AG09319 (cell line): ENCODE measurements at regions not wholly inside any gene's neighbourhood (a gene's known extent, or its start where the extent isn't known, plus 50 kb on each side); places are given as distances from the start of the nearest gene placed in this dataset.

Experiments used
- DNase-seq: peaks from one replicate; pipeline ENCODE4 v3.0.0-alpha.2; 2010; ENCODE audit warnings: low read depth; ENCODE audit errors: extremely low read depth
- CTCF ChIP-seq: IDR thresholded peaks from 2 replicates; pipeline ENCODE4 v1.5.1; 2011; ENCODE audit warnings: low read depth, mild to moderate bottlenecking, inconsistent platforms, low read length, moderate library complexity

- no peak for TF ChIP-seq CTCF
- peak; percentile 10 for DNase-seq
Measured at GRCh38 chr17:65359016-65359415, 202.4 kb downstream of the AXIN2 start.

- DNase-seq, result no peak
- no peak for TF ChIP-seq CTCF
Measured at GRCh38 chr17:65356536-65356935, 204.9 kb downstream of the AXIN2 start.

- no peak for DNase-seq
- TF ChIP-seq CTCF, result no peak
Measured at GRCh38 chr17:65355246-65355645, 206.2 kb downstream of the AXIN2 start.

DNA sequence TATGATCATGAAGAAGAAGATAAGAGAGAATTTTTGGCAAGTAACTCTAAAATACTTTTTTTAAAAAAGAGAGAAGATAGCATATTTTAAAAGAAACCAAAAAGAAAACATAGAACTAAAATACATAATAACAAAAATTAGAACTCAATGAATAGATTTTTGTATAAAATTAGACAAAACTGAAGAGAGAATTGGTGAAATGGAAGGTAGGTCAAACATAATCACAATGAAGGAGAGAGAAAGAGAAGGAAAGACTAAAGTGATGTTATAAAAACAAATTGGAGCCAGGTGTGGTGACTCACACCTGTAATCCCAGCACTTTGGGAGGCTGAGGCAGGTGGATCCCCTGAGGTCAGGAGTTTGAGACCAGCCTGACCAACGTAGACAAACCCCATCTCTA is 211.5 kb downstream of the AXIN2 start:
- no peak for DNase-seq

DNA sequence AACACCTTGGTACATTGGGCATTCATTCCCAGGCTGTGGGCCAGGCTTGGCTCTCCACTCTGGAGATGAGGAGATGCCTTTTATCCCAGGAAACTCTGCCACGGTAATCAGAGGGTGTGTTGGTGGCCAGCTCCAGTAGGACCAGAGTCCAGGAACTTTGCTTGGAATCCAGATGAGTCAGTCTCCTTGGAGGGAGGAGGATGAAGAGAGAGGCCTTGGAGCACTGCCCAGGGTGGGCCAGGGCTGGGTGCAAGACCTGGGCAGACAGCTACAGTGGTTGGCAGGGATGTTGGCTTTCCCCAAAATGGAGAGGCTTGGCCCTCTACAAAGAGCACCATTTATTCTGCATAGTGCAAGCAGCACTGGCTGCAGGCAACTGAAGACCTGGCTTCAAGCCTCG is 209.0 kb downstream of the RGS9 start:
- DNase-seq, result no peak
- TF ChIP-seq CTCF, result no peak

More for the DNA sequence above, 211.5 kb downstream of the AXIN2 start:
- no peak for TF ChIP-seq CTCF

- no peak for TF ChIP-seq CTCF
- no peak for DNase-seq
Measured at GRCh38 chr17:65345261-65346005, 208.3 kb downstream of the RGS9 start.

DNA sequence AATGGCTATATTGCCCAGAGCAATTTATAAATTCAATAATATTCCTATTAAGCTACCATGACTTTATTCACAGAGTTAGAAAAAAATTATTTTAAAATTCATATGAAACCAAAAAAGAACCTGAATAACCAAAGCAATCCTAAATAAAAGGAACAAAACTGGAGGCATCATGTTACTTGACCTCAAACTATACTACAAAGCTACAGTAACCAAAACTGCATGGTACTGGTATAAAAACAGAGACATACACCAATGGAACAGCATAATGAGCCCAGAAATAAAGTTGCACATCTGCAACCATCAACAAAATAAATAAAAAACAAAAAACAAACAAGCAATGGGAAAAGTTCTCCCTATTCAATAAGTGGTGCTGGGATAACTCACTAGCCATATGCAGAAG is 203.2 kb downstream of the RGS9 start:
- TF ChIP-seq CTCF, result no peak
- DNase-seq, result no peak
